HEK293T (cell line): ENCODE measurements at regions not wholly inside any gene's neighbourhood (a gene's known extent, or its start where the extent isn't known, plus 50 kb on each side); places are given as distances from the start of the nearest gene placed in this dataset.

Source experiments
- ARNT ChIP-seq: fragments of 450-650 bp; IDR thresholded peaks from 2 replicates; pipeline ENCODE4 v1.6.1; 2017; ENCODE audit warnings: mild to moderate bottlenecking
- BHLHE40 ChIP-seq: fragments of 450-650 bp; IDR thresholded peaks from 2 replicates; pipeline ENCODE4 v1.6.1; 2016; ENCODE audit warnings: mild to moderate bottlenecking, moderate library complexity, borderline replicate concordance
- FOXK2 ChIP-seq: fragments of 450-650 bp; IDR thresholded peaks from 2 replicates; pipeline ENCODE4 v1.6.1; 2016; ENCODE audit warnings: mild to moderate bottlenecking
- L3MBTL2 ChIP-seq: fragments of 450-650 bp; conservative IDR thresholded peaks from 2 replicates; pipeline ENCODE4 v1.6.1; 2016; ENCODE audit warnings: mild to moderate bottlenecking
- PKNOX1 ChIP-seq: fragments of 450-650 bp; IDR thresholded peaks from 2 replicates; pipeline ENCODE4 v1.6.1; 2016

GRCh38 chr1:91152331-91152730 lies 130.5 kb upstream of the ZNF644 start:
- TF ChIP-seq ARNT: no peak
- TF ChIP-seq L3MBTL2: no peak
- TF ChIP-seq FOXK2: no peak
- no peak for TF ChIP-seq PKNOX1
- TF ChIP-seq BHLHE40: no peak
